GM12878 (cell line): ENCODE measurements at regions not wholly inside any gene's neighbourhood (a gene's known extent, or its start where the extent isn't known, plus 50 kb on each side); places are given as distances from the start of the nearest gene placed in this dataset.

Experiments used
- BMI1 ChIP-seq: fragments of 450-650 bp; IDR thresholded peaks from 2 replicates; pipeline ENCODE4 v1.6.1; 2016; ENCODE audit warnings: mild to moderate bottlenecking, moderate library complexity, borderline replicate concordance
- ETV6 ChIP-seq, 2 experiments: fragments of 450-650 bp in 1 of 2; IDR thresholded peaks in 1 of 2; conservative IDR thresholded peaks in 1 of 2; 2 replicates each; pipeline ENCODE4 v1.6.1; 2014; ENCODE audit warnings: antibody characterized with exemption in 1 of 2, borderline replicate concordance in 1 of 2, low read depth in 1 of 2, mild to moderate bottlenecking in 1 of 2, moderate library complexity in 1 of 2
- MYC ChIP-seq: IDR thresholded peaks from 2 replicates; pipeline ENCODE4 v1.6.1; 2011; ENCODE audit warnings: mild to moderate bottlenecking, low read length, moderate library complexity, inconsistent platforms; ENCODE audit not compliant: insufficient read depth, insufficient replicate concordance, insufficient read length, severe bottlenecking
- NFYA ChIP-seq: IDR thresholded peaks from 2 replicates; pipeline ENCODE4 v1.6.1; 2011; ENCODE audit warnings: low read depth, mild to moderate bottlenecking, low read length, improper control_type of control experiment, borderline replicate concordance
- NRF1 ChIP-seq: conservative IDR thresholded peaks from 2 replicates; pipeline ENCODE4 v1.6.1; 2011; ENCODE audit warnings: mild to moderate bottlenecking, low read depth, low read length, improper control_type of control experiment
- PAX5 ChIP-seq: IDR thresholded peaks from 2 replicates; pipeline ENCODE4 v1.6.1; 2011; ENCODE audit warnings: low read depth, low read length, borderline replicate concordance
- POLR2AphosphoS5 ChIP-seq: IDR thresholded peaks from 2 replicates; pipeline ENCODE4 v1.6.1; 2011; ENCODE audit warnings: mild to moderate bottlenecking, low read length, inconsistent platforms
- REST ChIP-seq: IDR thresholded peaks from 2 replicates; pipeline ENCODE4 v1.6.1; 2012; ENCODE audit warnings: mild to moderate bottlenecking, low read depth, low read length
- USF1 ChIP-seq: IDR thresholded peaks from 2 replicates; pipeline ENCODE4 v1.6.1; 2011; ENCODE audit warnings: borderline replicate concordance, low read depth, mild to moderate bottlenecking, moderate library complexity, mixed read lengths, low read length; ENCODE audit not compliant: insufficient read depth; ENCODE audit errors: extremely low read length

- TF ChIP-seq ETV6 (conservative IDR thresholded peaks at IDR 0.05 in 1 of 2, IDR thresholded peaks at IDR 0.05 in 1 of 2; ENCODE audit: borderline replicate concordance in 1 of 2, low read depth in 1 of 2), result no peak
- no peak for TF ChIP-seq BMI1
- TF ChIP-seq MYC, result no peak
- TF ChIP-seq PAX5, result no peak
- TF ChIP-seq USF1, result no peak
- no peak for TF ChIP-seq NRF1
- no peak for TF ChIP-seq NFYA
- TF ChIP-seq REST, result no peak
- no peak for TF ChIP-seq POLR2AphosphoS5
These were observed 135.8 kb upstream of the ABCB5 start (continued) for GRCh38 chr7:20479706-20480105.
